Kidney (tissue), 13 donors: ENCODE measurements at regions not wholly inside any gene's neighbourhood (a gene's known extent, or its start where the extent isn't known, plus 50 kb on each side); places are given as distances from the start of the nearest gene placed in this dataset.

Experiments used
- DNase-seq, 5 donors: peaks; one replicate each; pipeline ENCODE4 v3.0.0-alpha.2; 2013 to 2020
- FAIRE-seq: peaks from 2 replicates; lab custom pipeline; 2012; peaks lifted over from hg19 to GRCh38; lab: Jason Lieb, UNC
- H3K27ac ChIP-seq, 2 donors: one replicate each; pipeline ENCODE4 v1.7.0; 2013; ENCODE audit warnings: low read depth in 2 of 2, low read length in 2 of 2, inconsistent platforms in 1 of 2
- H3K27me3 ChIP-seq: one replicate; pipeline ENCODE4 v1.7.1; 2013; ENCODE audit warnings: low read length, inconsistent platforms; ENCODE audit not compliant: control insufficient read depth, insufficient read depth
- H3K36me3 ChIP-seq, 3 donors: one replicate each; pipeline versions ENCODE4 v1.7.0 to v1.7.1; 2013; ENCODE audit warnings: low read length in 3 of 3, control low read depth in 1 of 3, inconsistent platforms in 1 of 3; ENCODE audit not compliant: insufficient read depth in 3 of 3, control insufficient read depth in 2 of 3
- H3K4me1 ChIP-seq, 3 donors: one replicate each; pipeline versions ENCODE4 v1.7.0 to v1.7.1; 2013; ENCODE audit warnings: low read length in 3 of 3, inconsistent platforms in 1 of 3, low read depth in 1 of 3; ENCODE audit not compliant: control insufficient read depth in 2 of 3, insufficient read depth in 2 of 3
- H3K4me3 ChIP-seq, 3 donors: one replicate each; pipeline versions ENCODE4 v1.7.0 to v1.8.1; 2013; ENCODE audit warnings: low read length in 3 of 3, control low read depth in 1 of 3, inconsistent platforms in 1 of 3
- H3K9ac ChIP-seq, 3 donors: one replicate each; pipeline versions ENCODE4 v1.7.0 to v1.7.1; 2013; ENCODE audit warnings: low read length in 3 of 3, control low read depth in 1 of 3, inconsistent platforms in 1 of 3
- H3K9me3 ChIP-seq, 3 donors: one replicate each; pipeline versions ENCODE4 v1.7.0 to v1.7.1; 2013; ENCODE audit warnings: low read length in 3 of 3, control low read depth in 1 of 3, inconsistent platforms in 1 of 3; ENCODE audit not compliant: control insufficient read depth in 2 of 3, insufficient read depth in 1 of 3
- intact Hi-C: fragments of 100-400 bp; cut with DNase I; formaldehyde crosslinking; loops from one replicate; pipeline ENCODE4 v1.11.1; 2022
- TF ChIP-seq, protein P1 (sequence below): IDR thresholded peaks from 3 replicates; pipeline ENCODE4 v1.5.1; 2012; ENCODE audit warnings: mild to moderate bottlenecking, moderate library complexity, borderline replicate concordance; ENCODE audit not compliant: insufficient read depth; ENCODE audit errors: extremely low read depth
- donor health status: control.
- donor health status: control.
- donor health status: control.
- donor health status: control.
- donor health status: control.
- donor health status: DM: yes; HTN: yes; CAD: no.
- donor health status: Normal renal cell carcinoma (clear cell type).

DNA sequence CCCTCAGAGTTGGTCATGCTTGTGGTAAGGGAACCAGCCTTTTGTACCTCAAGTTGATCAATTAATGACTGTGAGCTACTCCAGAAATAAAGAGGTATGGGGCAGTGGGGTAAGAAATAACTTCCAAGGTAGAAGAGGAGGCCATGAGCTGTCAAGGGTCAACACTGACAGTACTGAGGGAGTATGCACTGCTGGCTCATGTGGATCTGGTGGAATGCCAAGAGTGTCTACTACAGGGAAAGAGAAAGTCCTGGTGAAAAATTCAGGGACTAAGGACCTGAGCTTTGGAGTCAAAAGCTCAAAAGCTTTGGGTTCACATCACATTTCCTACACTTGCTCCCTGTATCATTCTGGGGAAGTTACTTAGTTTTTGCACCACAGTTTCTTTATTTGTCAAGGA, 154.9 kb downstream of the SEMA6D start:
- Histone ChIP-seq H3K9ac (no peak overlapping the region), H3K27me3 (no peaks in the 10 kb centered on the region), H3K36me3 (no peaks in the 10 kb centered on the region), H3K27ac (no peak overlapping the region), H3K4me3 (no peak overlapping the region), H3K4me1 (no peaks in the 10 kb centered on the region), H3K9me3 (no peaks in the 10 kb centered on the region)
- FAIRE-seq (no peak), DNase-seq (no peak)
- TF ChIP-seq, protein P1, sequence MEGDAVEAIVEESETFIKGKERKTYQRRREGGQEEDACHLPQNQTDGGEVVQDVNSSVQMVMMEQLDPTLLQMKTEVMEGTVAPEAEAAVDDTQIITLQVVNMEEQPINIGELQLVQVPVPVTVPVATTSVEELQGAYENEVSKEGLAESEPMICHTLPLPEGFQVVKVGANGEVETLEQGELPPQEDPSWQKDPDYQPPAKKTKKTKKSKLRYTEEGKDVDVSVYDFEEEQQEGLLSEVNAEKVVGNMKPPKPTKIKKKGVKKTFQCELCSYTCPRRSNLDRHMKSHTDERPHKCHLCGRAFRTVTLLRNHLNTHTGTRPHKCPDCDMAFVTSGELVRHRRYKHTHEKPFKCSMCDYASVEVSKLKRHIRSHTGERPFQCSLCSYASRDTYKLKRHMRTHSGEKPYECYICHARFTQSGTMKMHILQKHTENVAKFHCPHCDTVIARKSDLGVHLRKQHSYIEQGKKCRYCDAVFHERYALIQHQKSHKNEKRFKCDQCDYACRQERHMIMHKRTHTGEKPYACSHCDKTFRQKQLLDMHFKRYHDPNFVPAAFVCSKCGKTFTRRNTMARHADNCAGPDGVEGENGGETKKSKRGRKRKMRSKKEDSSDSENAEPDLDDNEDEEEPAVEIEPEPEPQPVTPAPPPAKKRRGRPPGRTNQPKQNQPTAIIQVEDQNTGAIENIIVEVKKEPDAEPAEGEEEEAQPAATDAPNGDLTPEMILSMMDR, result no peak
- intact Hi-C loops, result no loop called here

DNA sequence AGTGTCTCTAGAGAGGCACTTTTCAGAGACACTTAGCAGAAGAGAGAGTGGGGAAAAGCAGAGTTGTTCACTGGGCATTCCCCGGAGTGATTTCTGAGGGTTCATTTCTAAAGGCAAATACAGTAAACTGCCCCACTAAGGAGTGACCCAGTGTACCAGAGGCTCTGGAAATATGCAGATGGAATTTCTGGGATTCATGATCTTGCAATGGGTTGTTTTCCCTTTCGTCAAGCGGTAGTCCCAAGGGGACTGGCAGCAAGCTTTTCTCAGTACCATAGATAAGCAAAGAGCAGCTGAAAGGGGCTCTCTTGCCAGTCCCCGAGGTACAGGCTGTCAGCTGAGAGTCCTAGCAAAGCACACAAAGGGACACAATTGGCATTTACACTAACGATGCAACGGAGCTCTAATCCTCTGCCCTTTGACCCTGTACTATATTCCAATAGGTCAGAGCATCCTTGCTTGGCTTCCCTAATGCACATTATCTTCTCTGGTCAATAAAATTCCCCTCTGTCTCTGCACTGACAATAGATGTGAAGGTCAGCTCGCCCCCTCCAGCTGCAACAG, 155.6 kb downstream of the SEMA6D start:
- Histone ChIP-seq H3K27ac (no peak overlapping the region), H3K9me3 (no peaks in the 10 kb centered on the region), H3K36me3 (no peaks in the 10 kb centered on the region), H3K9ac (no peak overlapping the region), H3K27me3 (no peaks in the 10 kb centered on the region), H3K4me1 (no peaks in the 10 kb centered on the region), H3K4me3 (no peak overlapping the region)
- FAIRE-seq (no peak), DNase-seq (no peak)
- TF ChIP-seq, protein P1, result no peak
- intact Hi-C loops, result no loop called here

DNA sequence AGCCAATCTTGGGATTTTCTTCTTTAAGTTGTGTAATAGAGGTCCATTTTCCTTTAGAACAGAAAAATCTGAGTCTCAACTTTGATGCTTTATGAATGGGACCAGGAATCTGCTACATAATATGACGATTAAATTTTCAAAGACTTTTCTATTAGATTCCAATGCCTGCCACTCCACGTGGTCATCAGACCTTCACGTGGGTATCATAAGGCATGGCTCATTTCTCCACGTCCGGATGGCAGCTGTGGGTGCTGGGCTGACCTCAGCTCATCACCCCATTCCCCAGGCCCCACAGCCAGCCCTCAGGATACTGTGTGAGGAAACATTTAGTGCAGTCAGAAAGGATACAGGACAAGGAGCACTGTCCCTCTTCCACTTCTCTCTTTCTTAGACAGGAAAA, 159.7 kb downstream of the SEMA6D start:
- Histone ChIP-seq H3K36me3 (no peaks in the 10 kb centered on the region), H3K4me3 (no peak overlapping the region), H3K27ac (no peak overlapping the region), H3K9me3 (no peaks in the 10 kb centered on the region), H3K4me1 (no peaks in the 10 kb centered on the region), H3K27me3 (no peaks in the 10 kb centered on the region), H3K9ac (no peak overlapping the region)
- intact Hi-C loops, result no loop called here
- no peak for DNase-seq
- FAIRE-seq, result no peak
- TF ChIP-seq, protein P1, result no peak

DNA sequence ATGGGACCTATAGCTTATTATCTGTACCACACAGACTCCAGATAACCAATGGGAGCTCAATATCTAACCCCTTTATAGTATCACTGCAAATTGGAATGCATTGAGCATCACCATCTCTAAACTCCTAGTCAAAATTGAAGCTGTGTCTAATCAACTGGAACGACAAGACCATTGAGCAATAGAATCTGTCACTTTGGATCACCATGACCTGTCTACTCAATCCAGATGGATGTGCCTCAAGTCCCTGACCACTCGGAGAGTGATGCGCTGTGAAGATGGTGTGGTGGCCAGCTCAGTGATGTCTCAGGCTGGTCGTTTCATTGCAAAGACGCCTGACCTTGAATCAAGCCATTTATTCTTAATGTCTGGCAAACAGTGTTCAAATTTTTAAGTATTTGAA, 160.5 kb downstream of the SEMA6D start:
- H3K4me1 ChIP-seq, result no peaks in the 10 kb centered on the region
- FAIRE-seq (no peak), DNase-seq (no peak)
- no peaks in the 10 kb centered on the region for H3K36me3 ChIP-seq
- no peaks in the 10 kb centered on the region for H3K27me3 ChIP-seq
- no peak overlapping the region for H3K9ac ChIP-seq
- no peaks in the 10 kb centered on the region for H3K9me3 ChIP-seq
- TF ChIP-seq, protein P1, result no peak
- H3K27ac ChIP-seq, result no peak overlapping the region
- H3K4me3 ChIP-seq, result no peak overlapping the region
- intact Hi-C loops, result no loop called here
